Stimulated activated memory B cell treated with anti-CD40 and anti-IgM and Interleukin-4, amounts not matched to agents 10 μg/mL and 1 μg/mL and 100 μg/mL, for 72 hours (primary cell): ENCODE measurements at regions not wholly inside any gene's neighbourhood (a gene's known extent, or its start where the extent isn't known, plus 50 kb on each side); places are given as distances from the start of the nearest gene placed in this dataset.

ENCODE experiments used
- ATAC-seq: fragments of 150-1000 bp; cut with Tn5 transposase; 2 replicates; pipeline ENCODE4 v1.10.0; 2021
- H3K27ac Mint-ChIP-seq: one replicate; pipeline ENCODE4 v1.8.0; 2022; ENCODE audit warnings: mild to moderate bottlenecking, mixed read lengths
- H3K27me3 Mint-ChIP-seq: one replicate; pipeline ENCODE4 v1.8.0; 2022; ENCODE audit warnings: mixed read lengths
- H3K36me3 Mint-ChIP-seq: one replicate; pipeline ENCODE4 v1.8.0; 2022; ENCODE audit warnings: mixed read lengths
- H3K4me1 Mint-ChIP-seq: one replicate; pipeline ENCODE4 v1.8.0; 2022; ENCODE audit warnings: mixed read lengths
- H3K4me3 Mint-ChIP-seq: one replicate; pipeline ENCODE4 v1.8.0; 2022; ENCODE audit warnings: mild to moderate bottlenecking, moderate library complexity, mixed read lengths
- H3K9me3 Mint-ChIP-seq: one replicate; pipeline ENCODE4 v1.8.0; 2022; ENCODE audit warnings: mixed read lengths

GRCh38 chr3:27661797-27662196 is 60.3 kb downstream of the EOMES start:
- H3K4me1 Mint-ChIP-seq: peaks cover 12% of the 10 kb centered on the region
- no peaks in the 10 kb centered on the region for H3K9me3 Mint-ChIP-seq
- ATAC-seq: peak; percentile 29
- no peak overlapping the region for H3K4me3 Mint-ChIP-seq
- no peaks in the 10 kb centered on the region for H3K36me3 Mint-ChIP-seq
- no peak overlapping the region for H3K27ac Mint-ChIP-seq
- no peaks in the 10 kb centered on the region for H3K27me3 Mint-ChIP-seq

DNA sequence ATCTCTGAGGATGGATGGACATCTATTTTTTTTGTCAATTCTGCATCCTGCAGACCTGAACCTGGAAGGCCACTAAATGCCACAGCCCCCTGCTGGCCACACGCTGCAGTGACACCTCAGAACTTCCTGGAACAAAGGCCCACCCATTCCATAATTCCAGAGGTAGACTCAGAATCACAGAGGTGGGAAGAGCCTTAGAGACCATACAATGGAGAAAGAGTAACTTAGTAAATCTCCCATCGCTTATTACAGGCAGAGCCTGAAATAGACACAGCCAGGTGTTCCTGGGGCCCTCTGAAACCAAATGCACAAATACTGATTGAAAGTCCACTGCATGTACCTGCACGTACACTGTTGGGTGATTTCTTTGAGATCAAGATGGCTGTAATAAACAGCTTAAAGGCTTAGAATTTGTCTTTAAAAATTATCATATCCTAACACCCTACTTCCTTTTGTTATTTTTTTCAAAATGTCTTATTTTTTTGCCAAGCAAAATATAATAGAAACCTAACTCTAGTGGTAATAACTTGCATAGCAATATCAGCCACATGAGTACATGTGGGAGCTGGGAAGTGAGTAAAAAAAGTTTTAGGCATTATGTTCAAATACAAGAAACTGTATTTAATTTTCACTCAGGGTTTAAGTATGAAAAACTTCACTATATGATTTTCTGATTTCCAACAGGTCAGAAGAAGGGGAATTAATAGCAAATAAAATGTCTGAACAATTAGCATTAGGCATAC is 62.7 kb downstream of the EOMES start:
- no peak for ATAC-seq
- H3K27me3 Mint-ChIP-seq: no peaks in the 10 kb centered on the region
- H3K9me3 Mint-ChIP-seq: no peaks in the 10 kb centered on the region

GRCh38 chr3:27658741-27659140 is 63.4 kb downstream of the EOMES start:
- no peak overlapping the region for H3K4me3 Mint-ChIP-seq
- no peaks in the 10 kb centered on the region for H3K27me3 Mint-ChIP-seq
- peaks cover 6% of the 10 kb centered on the region for H3K4me1 Mint-ChIP-seq
- no peak overlapping the region for H3K27ac Mint-ChIP-seq
- ATAC-seq: no peak
- H3K36me3 Mint-ChIP-seq: no peaks in the 10 kb centered on the region
- H3K9me3 Mint-ChIP-seq: no peaks in the 10 kb centered on the region

More for the DNA sequence above, 62.7 kb downstream of the EOMES start:
- H3K4me1 Mint-ChIP-seq: peaks cover 6% of the 10 kb centered on the region
- no peak overlapping the region for H3K27ac Mint-ChIP-seq
- no peaks in the 10 kb centered on the region for H3K36me3 Mint-ChIP-seq
- H3K4me3 Mint-ChIP-seq: no peak overlapping the region

DNA sequence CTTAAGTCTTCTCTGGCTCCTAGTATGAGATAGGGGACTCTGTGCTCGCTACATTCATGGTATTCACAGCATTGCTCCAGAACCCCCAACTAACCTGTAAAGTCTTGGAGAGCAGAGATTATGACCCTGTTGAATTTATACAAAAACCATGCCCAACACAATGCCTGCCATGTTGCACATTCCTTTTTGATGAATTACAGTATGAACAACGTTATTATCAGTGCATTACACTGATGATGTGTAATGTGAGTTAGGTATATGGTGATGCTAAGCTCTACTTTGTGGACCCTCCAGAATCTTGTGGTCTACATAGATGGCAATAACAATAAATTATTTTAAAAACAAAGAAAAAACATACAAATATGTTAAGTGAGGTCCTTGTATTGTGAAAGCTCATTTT is 64.3 kb downstream of the EOMES start:
- no peaks in the 10 kb centered on the region for H3K27me3 Mint-ChIP-seq
- H3K4me3 Mint-ChIP-seq: no peak overlapping the region
- ATAC-seq: no peak
- no peak overlapping the region for H3K27ac Mint-ChIP-seq
- H3K36me3 Mint-ChIP-seq: no peaks in the 10 kb centered on the region
- H3K9me3 Mint-ChIP-seq: no peaks in the 10 kb centered on the region
- H3K4me1 Mint-ChIP-seq: peaks cover 6% of the 10 kb centered on the region

DNA sequence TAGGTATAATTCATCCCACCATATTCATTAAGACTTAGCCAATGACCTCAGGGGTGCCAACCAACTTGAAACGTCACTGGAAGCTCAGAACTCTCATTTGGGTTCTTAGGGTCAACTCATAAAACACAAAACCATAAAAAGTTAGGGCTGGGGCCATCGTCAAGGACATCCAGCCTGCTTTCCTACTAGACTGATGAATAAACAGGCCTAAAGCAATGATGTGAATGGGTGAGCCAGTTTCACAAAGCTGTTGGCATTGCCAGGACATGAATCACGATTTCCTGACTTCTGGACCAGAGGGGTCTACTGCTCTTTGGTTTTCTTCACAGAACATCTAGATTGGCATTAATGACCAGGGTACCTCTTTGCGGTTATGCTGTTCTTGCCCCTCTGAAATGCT is 64.7 kb downstream of the EOMES start:
- H3K36me3 Mint-ChIP-seq: no peaks in the 10 kb centered on the region
- peaks cover 6% of the 10 kb centered on the region for H3K4me1 Mint-ChIP-seq
- H3K9me3 Mint-ChIP-seq: no peaks in the 10 kb centered on the region
- ATAC-seq: no peak
- no peaks in the 10 kb centered on the region for H3K27me3 Mint-ChIP-seq
- no peak overlapping the region for H3K27ac Mint-ChIP-seq
- H3K4me3 Mint-ChIP-seq: no peak overlapping the region

- no peaks in the 10 kb centered on the region for H3K36me3 Mint-ChIP-seq
- H3K27me3 Mint-ChIP-seq: no peaks in the 10 kb centered on the region
- ATAC-seq: no peak
- H3K27ac Mint-ChIP-seq: no peak overlapping the region
- no peak overlapping the region for H3K4me3 Mint-ChIP-seq
- H3K4me1 Mint-ChIP-seq: peaks cover 6% of the 10 kb centered on the region
- H3K9me3 Mint-ChIP-seq: no peaks in the 10 kb centered on the region
Observed at GRCh38 chr3:27656790-27657189, 65.3 kb downstream of the EOMES start.

DNA sequence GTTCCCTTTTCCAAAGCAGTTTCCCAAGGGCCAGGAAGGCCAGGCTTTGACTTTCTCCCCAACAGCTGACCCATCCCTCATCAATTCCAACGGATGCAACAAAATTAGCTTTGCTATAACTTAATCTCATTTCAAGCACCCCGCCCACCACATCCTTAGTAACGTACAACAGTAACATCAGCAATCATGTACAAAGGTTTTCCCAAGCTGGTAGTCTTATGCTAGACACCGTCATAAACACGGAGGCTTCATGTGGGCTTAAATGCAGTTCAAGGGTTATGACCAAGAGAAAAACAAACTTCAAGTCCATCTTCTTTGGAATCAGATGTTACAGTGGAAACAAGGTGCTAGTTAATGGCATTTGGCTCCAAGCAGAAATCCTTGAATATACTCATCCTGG is 66.6 kb downstream of the EOMES start:
- Mint-ChIP-seq H3K4me1 (no peaks in the 10 kb centered on the region), H3K36me3 (no peaks in the 10 kb centered on the region), H3K4me3 (no peak overlapping the region), H3K27ac (no peak overlapping the region), H3K27me3 (no peaks in the 10 kb centered on the region), H3K9me3 (no peaks in the 10 kb centered on the region)
- no peak for ATAC-seq

DNA sequence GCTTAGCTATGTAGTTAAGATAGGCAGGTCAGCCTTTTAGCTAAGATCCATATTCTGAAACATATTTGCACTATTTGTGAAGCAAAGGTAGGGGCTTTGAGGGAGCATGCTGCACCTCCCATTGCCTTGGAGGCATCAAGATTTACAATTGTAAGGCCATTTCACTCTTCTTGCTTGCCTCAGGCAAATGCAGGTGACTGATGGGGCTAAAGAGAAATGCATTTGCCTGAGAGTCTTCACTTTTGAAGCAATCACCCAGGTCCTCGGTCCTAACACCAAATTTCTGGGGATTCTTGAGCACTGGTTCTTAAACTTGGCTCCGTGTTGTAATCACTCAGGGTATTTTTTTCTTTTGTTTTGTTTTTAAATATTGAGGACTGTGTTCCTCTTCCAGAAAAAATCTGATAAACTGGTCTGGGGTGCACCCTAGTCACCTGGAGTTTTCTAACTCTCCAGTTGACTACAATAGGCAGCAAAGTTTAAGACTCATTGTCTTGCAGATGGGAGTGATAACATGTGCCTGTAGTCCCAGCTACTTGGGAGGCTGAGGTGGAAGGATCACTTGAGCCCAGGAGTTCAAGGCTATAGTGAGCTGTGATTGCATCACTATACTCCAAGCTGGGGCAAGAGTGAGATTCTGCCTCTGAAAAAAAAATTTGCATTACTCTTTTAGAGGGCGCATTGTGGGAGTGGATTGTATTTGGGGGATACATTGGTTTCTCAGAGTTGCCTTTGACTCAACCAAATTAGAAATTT is 68.1 kb downstream of the EOMES start:
- Mint-ChIP-seq H3K36me3 (no peaks in the 10 kb centered on the region), H3K4me3 (no peak overlapping the region), H3K9me3 (no peaks in the 10 kb centered on the region), H3K27me3 (no peaks in the 10 kb centered on the region), H3K4me1 (no peaks in the 10 kb centered on the region), H3K27ac (no peak overlapping the region)
- ATAC-seq: no peak

- no peak overlapping the region for H3K27ac Mint-ChIP-seq
- ATAC-seq: no peak
- H3K27me3 Mint-ChIP-seq: no peaks in the 10 kb centered on the region
- H3K4me3 Mint-ChIP-seq: no peak overlapping the region
- H3K9me3 Mint-ChIP-seq: no peaks in the 10 kb centered on the region
- H3K4me1 Mint-ChIP-seq: no peaks in the 10 kb centered on the region
- no peaks in the 10 kb centered on the region for H3K36me3 Mint-ChIP-seq
Observed at GRCh38 chr3:27649277-27649676, 72.8 kb downstream of the EOMES start.

DNA sequence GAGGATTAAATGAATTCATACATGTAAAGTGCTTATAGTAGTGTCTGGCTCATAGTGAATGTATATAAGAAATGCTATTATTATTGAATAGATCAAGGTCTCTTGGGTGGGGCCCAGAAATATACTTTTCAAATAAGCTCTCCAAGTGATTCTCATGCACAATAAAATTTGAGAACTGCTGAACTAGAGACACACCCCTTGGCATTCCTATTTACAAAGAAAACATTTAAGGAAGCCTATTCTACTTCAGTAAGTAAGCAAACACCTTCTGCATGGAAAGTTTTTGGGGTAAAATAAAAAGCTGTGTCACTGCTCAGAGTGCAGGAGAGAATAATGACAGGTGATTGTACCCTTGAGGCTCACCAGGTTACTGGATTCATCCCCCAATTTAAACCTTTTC is 75.2 kb downstream of the EOMES start:
- Mint-ChIP-seq H3K27ac (no peak overlapping the region), H3K9me3 (no peaks in the 10 kb centered on the region), H3K4me3 (no peak overlapping the region), H3K36me3 (no peaks in the 10 kb centered on the region), H3K27me3 (no peaks in the 10 kb centered on the region), H3K4me1 (no peaks in the 10 kb centered on the region)
- ATAC-seq: no peak

DNA sequence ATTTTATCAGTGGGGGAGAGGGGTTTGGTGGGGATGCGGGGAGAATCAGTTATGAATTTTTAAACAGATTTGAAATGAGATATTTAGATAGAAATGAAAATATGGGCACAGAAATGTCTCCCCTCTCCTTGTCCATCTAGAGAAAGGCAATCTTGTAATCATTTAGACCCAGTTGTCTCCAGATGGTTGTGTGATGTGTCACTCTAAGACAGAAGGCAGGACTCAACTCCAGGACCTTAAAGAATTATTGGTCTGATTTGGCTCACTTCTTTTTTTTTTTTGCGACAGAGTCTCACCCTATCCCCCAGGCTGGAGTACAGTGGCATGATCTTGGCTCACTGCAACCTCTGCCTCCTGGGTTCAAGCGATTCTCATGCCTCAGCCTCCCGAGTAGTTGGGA is 77.2 kb downstream of the EOMES start:
- H3K4me3 Mint-ChIP-seq: no peak overlapping the region
- H3K4me1 Mint-ChIP-seq: no peaks in the 10 kb centered on the region
- H3K27me3 Mint-ChIP-seq: no peaks in the 10 kb centered on the region
- H3K36me3 Mint-ChIP-seq: no peaks in the 10 kb centered on the region
- H3K9me3 Mint-ChIP-seq: no peaks in the 10 kb centered on the region
- H3K27ac Mint-ChIP-seq: no peak overlapping the region
- no peak for ATAC-seq

- no peaks in the 10 kb centered on the region for H3K36me3 Mint-ChIP-seq
- H3K27ac Mint-ChIP-seq: no peak overlapping the region
- ATAC-seq: no peak
- peaks cover 7% of the 10 kb centered on the region for H3K4me1 Mint-ChIP-seq
- no peaks in the 10 kb centered on the region for H3K9me3 Mint-ChIP-seq
- H3K27me3 Mint-ChIP-seq: no peaks in the 10 kb centered on the region
- no peak overlapping the region for H3K4me3 Mint-ChIP-seq
Observed at GRCh38 chr3:27643355-27643754, 78.8 kb downstream of the EOMES start.

DNA sequence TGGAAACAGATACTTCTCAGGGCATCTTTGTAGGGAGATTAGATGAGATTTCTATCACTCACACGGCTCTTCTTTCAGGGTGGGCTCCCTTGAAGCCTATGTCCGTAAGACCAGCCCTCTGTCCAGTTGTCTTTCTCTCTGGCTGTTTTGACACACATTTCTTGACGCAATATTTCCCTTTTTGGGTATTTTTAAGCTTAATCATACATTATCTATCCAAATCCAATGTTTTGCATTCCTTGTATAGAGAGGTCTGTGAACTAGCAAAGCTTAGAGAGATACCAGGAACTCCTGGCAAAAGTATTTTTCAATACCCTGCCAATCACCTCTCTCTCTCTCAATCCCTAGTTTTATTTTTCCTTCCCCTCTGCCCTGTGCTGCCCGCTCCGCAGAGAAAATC is 79.3 kb downstream of the EOMES start:
- Mint-ChIP-seq H3K27me3 (no peaks in the 10 kb centered on the region), H3K36me3 (no peaks in the 10 kb centered on the region), H3K4me1 (peaks cover 7% of the 10 kb centered on the region), H3K27ac (no peak overlapping the region), H3K4me3 (no peak overlapping the region), H3K9me3 (no peaks in the 10 kb centered on the region)
- no peak for ATAC-seq

GRCh38 chr3:27641888-27642601 is 80.1 kb downstream of the EOMES start:
- Mint-ChIP-seq H3K9me3 (no peaks in the 10 kb centered on the region), H3K27ac (no peak overlapping the region), H3K4me1 (peaks cover 7% of the 10 kb centered on the region), H3K27me3 (no peaks in the 10 kb centered on the region), H3K36me3 (no peaks in the 10 kb centered on the region), H3K4me3 (no peak overlapping the region)
- ATAC-seq: no peak

- no peaks in the 10 kb centered on the region for H3K36me3 Mint-ChIP-seq
- H3K27me3 Mint-ChIP-seq: no peaks in the 10 kb centered on the region
- no peak overlapping the region for H3K27ac Mint-ChIP-seq
- ATAC-seq: no peak
- no peaks in the 10 kb centered on the region for H3K9me3 Mint-ChIP-seq
- H3K4me3 Mint-ChIP-seq: no peak overlapping the region
- peaks cover 7% of the 10 kb centered on the region for H3K4me1 Mint-ChIP-seq
Observed at GRCh38 chr3:27641271-27641800, 80.8 kb downstream of the EOMES start.
